HepG2 (cell line): ENCODE measurements at regions not wholly inside any gene's neighbourhood (a gene's known extent, or its start where the extent isn't known, plus 50 kb on each side); places are given as distances from the start of the nearest gene placed in this dataset.

Experiments
- ARNT ChIP-seq: fragments of 450-650 bp; IDR thresholded peaks from 2 replicates; pipeline ENCODE4 v1.6.1; 2017
- CBX1 ChIP-seq: IDR thresholded peaks from one replicate; pipeline ENCODE4 v1.6.1; 2016; ENCODE audit warnings: antibody characterized with exemption, low read depth
- CREB1 ChIP-seq, 2 experiments: fragments of 450-650 bp in 1 of 2; IDR thresholded peaks; 2 replicates each; pipeline ENCODE4 v1.6.1; 2016 to 2017; ENCODE audit warnings: control low read depth in 1 of 2, mild to moderate bottlenecking in 1 of 2, missing compliant biosample characterization in 1 of 2, missing genetic modification characterization in 1 of 2
- FOXK1 ChIP-seq: sonication (generic); formaldehyde crosslinking; IDR thresholded peaks from 2 replicates; pipeline ENCODE4 v1.4.0; 2020; ENCODE audit warnings: low read depth, missing genetic modification reagents, borderline replicate concordance
- HNRNPH1 ChIP-seq: fragments of 200-400 bp; formaldehyde crosslinking; optimal IDR thresholded peaks from 2 replicates; pipeline ENCODE3; 2017; ENCODE audit warnings: mild to moderate bottlenecking, low read depth, low read length
- HOXD1 ChIP-seq: sonication (generic); formaldehyde crosslinking; IDR thresholded peaks from 2 replicates; pipeline ENCODE4 v1.5.0; 2020; ENCODE audit warnings: missing genetic modification reagents
- POGZ ChIP-seq: sonication (generic); formaldehyde crosslinking; IDR thresholded peaks from 2 replicates; pipeline ENCODE4 v1.4.0; 2020; ENCODE audit warnings: mild to moderate bottlenecking, missing genetic modification reagents
- REPIN1 ChIP-seq: sonication (generic); formaldehyde crosslinking; IDR thresholded peaks from 2 replicates; pipeline ENCODE4 v1.8.0; 2022; ENCODE audit warnings: missing genetic modification reagents, low read depth, mild to moderate bottlenecking, borderline replicate concordance
- THAP11 ChIP-seq: IDR thresholded peaks from 2 replicates; pipeline ENCODE4 v1.6.1; 2016; ENCODE audit warnings: missing biosample characterization, missing genetic modification reagents
- TRIM24 ChIP-seq: sonication (generic); formaldehyde crosslinking; IDR thresholded peaks from 2 replicates; pipeline ENCODE4 v1.8.0; 2022; ENCODE audit warnings: mild to moderate bottlenecking, missing genetic modification reagents
- ZFP36L1 ChIP-seq: sonication (generic); formaldehyde crosslinking; IDR thresholded peaks from 2 replicates; pipeline ENCODE4 v1.8.0; 2022; ENCODE audit warnings: mild to moderate bottlenecking, missing genetic modification reagents, moderate library complexity
- ZNF652 ChIP-seq: IDR thresholded peaks from 2 replicates; pipeline ENCODE4 v1.6.1; 2016; ENCODE audit warnings: low read depth, borderline replicate concordance
- TF ChIP-seq, protein P1 (sequence below), 2 experiments: sonication (generic) in 1 of 2; formaldehyde crosslinking in 1 of 2; IDR thresholded peaks; 2 replicates each; pipeline versions ENCODE4 v1.4.0 to v1.6.1; 2016 to 2020; ENCODE audit warnings: borderline replicate concordance in 1 of 2, low read depth in 1 of 2, mild to moderate bottlenecking in 1 of 2, missing genetic modification reagents in 1 of 2
- TF ChIP-seq, protein P2 (sequence below): sonication (generic); formaldehyde crosslinking; IDR thresholded peaks from 2 replicates; pipeline ENCODE4 v1.4.0; 2020; ENCODE audit warnings: missing genetic modification reagents
- TF ChIP-seq, protein P3 (sequence below): sonication (generic); formaldehyde crosslinking; IDR thresholded peaks from 2 replicates; pipeline ENCODE4 v1.4.0; 2020; ENCODE audit warnings: mild to moderate bottlenecking, missing genetic modification reagents, borderline replicate concordance
- TF ChIP-seq, protein P4 (sequence below): sonication (generic); formaldehyde crosslinking; IDR thresholded peaks from 2 replicates; pipeline ENCODE4 v1.9.0; 2021; ENCODE audit warnings: missing genetic modification reagents, borderline replicate concordance
- TF ChIP-seq, protein P5 (sequence below): sonication (generic); formaldehyde crosslinking; IDR thresholded peaks from 2 replicates; pipeline ENCODE4 v1.5.0; 2020; ENCODE audit warnings: missing genetic modification reagents
- TF ChIP-seq, protein P6 (sequence below): sonication (generic); formaldehyde crosslinking; IDR thresholded peaks from 2 replicates; pipeline ENCODE4 v1.5.0; 2020; ENCODE audit warnings: missing genetic modification reagents, mild to moderate bottlenecking, borderline replicate concordance

DNA sequence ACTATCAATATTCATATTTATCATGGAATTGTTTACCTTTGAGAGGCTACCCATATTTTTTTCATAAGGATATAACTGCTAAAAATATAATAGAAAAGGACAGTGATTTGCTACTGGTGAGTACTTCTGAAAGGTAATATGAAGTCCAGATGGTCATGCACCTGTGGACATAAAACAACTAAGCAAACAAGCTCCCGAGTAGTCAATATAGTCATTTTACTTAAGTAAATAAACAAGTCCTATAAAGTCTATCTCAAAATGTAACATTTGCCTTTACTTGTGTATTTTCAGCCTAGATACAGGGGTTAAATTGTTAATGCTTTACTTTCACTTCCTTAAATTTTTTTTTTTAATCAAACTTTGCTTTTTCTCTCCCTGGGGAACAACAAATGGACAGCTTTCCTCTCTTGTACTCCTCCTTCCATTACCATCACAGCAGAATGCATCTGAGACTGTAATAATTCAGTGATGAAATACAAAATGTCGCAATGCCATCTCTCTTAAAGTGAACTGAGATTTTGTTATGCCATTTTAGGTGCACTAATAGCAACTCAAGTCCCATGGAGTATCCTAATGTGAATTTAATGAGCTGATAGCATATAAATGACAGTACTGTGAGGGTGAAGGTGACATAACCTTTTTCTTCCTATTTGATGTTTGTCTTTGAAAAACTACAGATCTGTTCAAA, 1325.4 kb upstream of the ZEB2 start (continued):
- peak; percentile 22; the same call in 1 of the 2 replicates for TF ChIP-seq ZFP36L1 (CRISPR knock-in tag)
- TF ChIP-seq, protein P1, sequence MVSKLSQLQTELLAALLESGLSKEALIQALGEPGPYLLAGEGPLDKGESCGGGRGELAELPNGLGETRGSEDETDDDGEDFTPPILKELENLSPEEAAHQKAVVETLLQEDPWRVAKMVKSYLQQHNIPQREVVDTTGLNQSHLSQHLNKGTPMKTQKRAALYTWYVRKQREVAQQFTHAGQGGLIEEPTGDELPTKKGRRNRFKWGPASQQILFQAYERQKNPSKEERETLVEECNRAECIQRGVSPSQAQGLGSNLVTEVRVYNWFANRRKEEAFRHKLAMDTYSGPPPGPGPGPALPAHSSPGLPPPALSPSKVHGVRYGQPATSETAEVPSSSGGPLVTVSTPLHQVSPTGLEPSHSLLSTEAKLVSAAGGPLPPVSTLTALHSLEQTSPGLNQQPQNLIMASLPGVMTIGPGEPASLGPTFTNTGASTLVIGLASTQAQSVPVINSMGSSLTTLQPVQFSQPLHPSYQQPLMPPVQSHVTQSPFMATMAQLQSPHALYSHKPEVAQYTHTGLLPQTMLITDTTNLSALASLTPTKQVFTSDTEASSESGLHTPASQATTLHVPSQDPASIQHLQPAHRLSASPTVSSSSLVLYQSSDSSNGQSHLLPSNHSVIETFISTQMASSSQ (IDR thresholded peaks at IDR 0.05; ENCODE audit: low read depth): no peak
- TF ChIP-seq, protein P1 (CRISPR knock-in tag; IDR thresholded peaks at IDR 0.05; ENCODE audit: borderline replicate concordance): peak; percentile 15; the same call in 1 of the 2 replicates
- TF ChIP-seq, protein P2, sequence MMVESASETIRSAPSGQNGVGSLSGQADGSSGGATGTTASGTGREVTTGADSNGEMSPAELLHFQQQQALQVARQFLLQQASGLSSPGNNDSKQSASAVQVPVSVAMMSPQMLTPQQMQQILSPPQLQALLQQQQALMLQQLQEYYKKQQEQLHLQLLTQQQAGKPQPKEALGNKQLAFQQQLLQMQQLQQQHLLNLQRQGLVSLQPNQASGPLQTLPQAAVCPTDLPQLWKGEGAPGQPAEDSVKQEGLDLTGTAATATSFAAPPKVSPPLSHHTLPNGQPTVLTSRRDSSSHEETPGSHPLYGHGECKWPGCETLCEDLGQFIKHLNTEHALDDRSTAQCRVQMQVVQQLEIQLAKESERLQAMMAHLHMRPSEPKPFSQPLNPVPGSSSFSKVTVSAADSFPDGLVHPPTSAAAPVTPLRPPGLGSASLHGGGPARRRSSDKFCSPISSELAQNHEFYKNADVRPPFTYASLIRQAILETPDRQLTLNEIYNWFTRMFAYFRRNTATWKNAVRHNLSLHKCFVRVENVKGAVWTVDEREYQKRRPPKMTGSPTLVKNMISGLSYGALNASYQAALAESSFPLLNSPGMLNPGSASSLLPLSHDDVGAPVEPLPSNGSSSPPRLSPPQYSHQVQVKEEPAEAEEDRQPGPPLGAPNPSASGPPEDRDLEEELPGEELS: peak; percentile 16; the same call in 1 of the 2 replicates
- TF ChIP-seq POGZ: peak; percentile 52
- TF ChIP-seq, protein P3, sequence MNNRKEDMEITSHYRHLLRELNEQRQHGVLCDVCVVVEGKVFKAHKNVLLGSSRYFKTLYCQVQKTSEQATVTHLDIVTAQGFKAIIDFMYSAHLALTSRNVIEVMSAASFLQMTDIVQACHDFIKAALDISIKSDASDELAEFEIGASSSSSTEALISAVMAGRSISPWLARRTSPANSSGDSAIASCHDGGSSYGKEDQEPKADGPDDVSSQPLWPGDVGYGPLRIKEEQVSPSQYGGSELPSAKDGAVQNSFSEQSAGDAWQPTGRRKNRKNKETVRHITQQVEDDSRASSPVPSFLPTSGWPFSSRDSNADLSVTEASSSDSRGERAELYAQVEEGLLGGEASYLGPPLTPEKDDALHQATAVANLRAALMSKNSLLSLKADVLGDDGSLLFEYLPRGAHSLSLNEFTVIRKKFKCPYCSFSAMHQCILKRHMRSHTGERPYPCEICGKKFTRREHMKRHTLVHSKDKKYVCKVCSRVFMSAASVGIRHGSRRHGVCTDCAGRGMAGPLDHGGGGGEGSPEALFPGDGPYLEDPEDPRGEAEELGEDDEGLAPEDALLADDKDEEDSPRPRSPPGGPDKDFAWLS (CRISPR knock-in tag): no peak
- TF ChIP-seq HOXD1: no peak
- TF ChIP-seq, protein P4, sequence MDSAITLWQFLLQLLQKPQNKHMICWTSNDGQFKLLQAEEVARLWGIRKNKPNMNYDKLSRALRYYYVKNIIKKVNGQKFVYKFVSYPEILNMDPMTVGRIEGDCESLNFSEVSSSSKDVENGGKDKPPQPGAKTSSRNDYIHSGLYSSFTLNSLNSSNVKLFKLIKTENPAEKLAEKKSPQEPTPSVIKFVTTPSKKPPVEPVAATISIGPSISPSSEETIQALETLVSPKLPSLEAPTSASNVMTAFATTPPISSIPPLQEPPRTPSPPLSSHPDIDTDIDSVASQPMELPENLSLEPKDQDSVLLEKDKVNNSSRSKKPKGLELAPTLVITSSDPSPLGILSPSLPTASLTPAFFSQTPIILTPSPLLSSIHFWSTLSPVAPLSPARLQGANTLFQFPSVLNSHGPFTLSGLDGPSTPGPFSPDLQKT (CRISPR knock-in tag): no peak
- TF ChIP-seq, protein P5, sequence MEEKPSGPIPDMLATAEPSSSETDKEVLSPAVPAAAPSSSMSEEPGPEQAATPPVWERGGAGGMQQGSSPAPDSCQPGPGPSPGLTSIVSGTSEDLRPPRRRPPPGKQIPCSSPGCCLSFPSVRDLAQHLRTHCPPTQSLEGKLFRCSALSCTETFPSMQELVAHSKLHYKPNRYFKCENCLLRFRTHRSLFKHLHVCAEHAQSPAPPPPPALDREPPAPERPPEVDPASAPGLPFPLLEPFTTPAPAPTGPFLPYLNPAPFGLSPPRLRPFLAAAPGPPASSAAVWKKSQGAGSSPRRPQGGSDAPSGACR (CRISPR knock-in tag): no peak
- 0 out of 2 replicates have a peak, but pooled peaks have one; percentile 33 for TF ChIP-seq THAP11
- TF ChIP-seq CBX1: no peak
- TF ChIP-seq, protein P6, sequence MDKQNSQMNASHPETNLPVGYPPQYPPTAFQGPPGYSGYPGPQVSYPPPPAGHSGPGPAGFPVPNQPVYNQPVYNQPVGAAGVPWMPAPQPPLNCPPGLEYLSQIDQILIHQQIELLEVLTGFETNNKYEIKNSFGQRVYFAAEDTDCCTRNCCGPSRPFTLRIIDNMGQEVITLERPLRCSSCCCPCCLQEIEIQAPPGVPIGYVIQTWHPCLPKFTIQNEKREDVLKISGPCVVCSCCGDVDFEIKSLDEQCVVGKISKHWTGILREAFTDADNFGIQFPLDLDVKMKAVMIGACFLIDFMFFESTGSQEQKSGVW (CRISPR knock-in tag): no peak
- TF ChIP-seq FOXK1: peak; percentile 23; the same call in 1 of the 2 replicates
- TF ChIP-seq TRIM24 (CRISPR knock-in tag): no peak
- no peak for TF ChIP-seq HNRNPH1
- TF ChIP-seq CREB1 (IDR thresholded peaks at IDR 0.05): no peak
- TF ChIP-seq CREB1 (CRISPR knock-in tag; IDR thresholded peaks at IDR 0.05): 0 out of 2 replicates have a peak, but pooled peaks have one; percentile 15
- peak; percentile 47; the same call in 1 of the 2 replicates for TF ChIP-seq ZNF652 (CRISPR knock-in tag)
- no peak for TF ChIP-seq ARNT
- TF ChIP-seq REPIN1 (CRISPR knock-in tag): no peak
